C4-2B (cell line): ENCODE measurements at regions not wholly inside any gene's neighbourhood (a gene's known extent, or its start where the extent isn't known, plus 50 kb on each side); places are given as distances from the start of the nearest gene placed in this dataset.

ENCODE experiments used
- ZFX ChIP-seq: fragments of 450-650 bp; IDR thresholded peaks from 2 replicates; pipeline ENCODE4 v1.6.1; 2017
- TF ChIP-seq, protein P1 (sequence below): fragments of 450-650 bp; conservative IDR thresholded peaks from 2 replicates; pipeline ENCODE4 v1.5.1; 2017; ENCODE audit warnings: mild to moderate bottlenecking

- TF ChIP-seq, protein P1, sequence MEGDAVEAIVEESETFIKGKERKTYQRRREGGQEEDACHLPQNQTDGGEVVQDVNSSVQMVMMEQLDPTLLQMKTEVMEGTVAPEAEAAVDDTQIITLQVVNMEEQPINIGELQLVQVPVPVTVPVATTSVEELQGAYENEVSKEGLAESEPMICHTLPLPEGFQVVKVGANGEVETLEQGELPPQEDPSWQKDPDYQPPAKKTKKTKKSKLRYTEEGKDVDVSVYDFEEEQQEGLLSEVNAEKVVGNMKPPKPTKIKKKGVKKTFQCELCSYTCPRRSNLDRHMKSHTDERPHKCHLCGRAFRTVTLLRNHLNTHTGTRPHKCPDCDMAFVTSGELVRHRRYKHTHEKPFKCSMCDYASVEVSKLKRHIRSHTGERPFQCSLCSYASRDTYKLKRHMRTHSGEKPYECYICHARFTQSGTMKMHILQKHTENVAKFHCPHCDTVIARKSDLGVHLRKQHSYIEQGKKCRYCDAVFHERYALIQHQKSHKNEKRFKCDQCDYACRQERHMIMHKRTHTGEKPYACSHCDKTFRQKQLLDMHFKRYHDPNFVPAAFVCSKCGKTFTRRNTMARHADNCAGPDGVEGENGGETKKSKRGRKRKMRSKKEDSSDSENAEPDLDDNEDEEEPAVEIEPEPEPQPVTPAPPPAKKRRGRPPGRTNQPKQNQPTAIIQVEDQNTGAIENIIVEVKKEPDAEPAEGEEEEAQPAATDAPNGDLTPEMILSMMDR = no peak
- no peak for TF ChIP-seq ZFX
Measured at GRCh38 chr6:163958646-163959045, 544.1 kb downstream of the QKI start.
